ENCODE measurements at regions not wholly inside any gene's neighbourhood (a gene's known extent, or its start where the extent isn't known, plus 50 kb on each side); places are given as distances from the start of the nearest gene placed in this dataset.

DNA sequence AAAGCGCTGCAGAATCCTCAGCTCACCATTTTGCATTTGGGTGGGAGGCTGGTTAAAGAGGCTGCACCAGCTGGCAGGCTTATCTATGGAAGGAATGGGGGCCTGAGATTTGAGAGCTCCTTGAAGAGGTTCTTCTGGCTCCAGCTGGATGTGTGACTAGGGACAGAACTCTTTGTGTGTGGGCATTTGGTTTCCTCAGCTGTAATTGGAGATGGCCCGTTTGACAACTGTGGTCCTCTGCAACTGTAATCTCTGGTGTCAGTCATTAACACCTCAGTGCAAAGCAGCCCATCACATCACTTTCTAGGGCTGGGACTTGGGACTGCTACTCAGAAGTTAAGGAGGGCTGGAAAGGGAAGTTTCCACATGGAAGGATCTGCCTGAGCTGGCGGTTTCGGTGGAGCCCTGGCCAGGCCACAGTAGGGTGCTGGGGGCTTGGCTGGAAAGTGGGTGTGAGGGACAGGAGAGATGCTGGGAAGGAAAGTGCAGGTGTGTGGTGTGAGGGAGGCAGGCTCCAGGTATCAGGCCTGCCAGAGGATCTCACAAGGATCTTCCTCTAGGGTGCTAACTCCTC is 193.8 kb downstream of the GADD45G start:
- Histone ChIP-seq H3K9me2 (replicated peaks; ENCODE audit: insufficient read depth, low read length) (no peaks in the 10 kb centered on the region), H3K4me1 (ENCODE audit: low read length) (no peaks in the 10 kb centered on the region), H3K4me3 (ENCODE audit: low read length) (no peak overlapping the region), H4K20me1 (ENCODE audit: insufficient read depth, low read length) (no peaks in the 10 kb centered on the region), H3K27me3 (replicated peaks; ENCODE audit: insufficient read depth, low read length) (no peaks in the 10 kb centered on the region), H3K79me2 (ENCODE audit: low read length) (no peaks in the 10 kb centered on the region), H3K27ac (ENCODE audit: low read length) (no peak overlapping the region), H3F3A (ENCODE audit: insufficient read depth, low read length) (no peaks in the 10 kb centered on the region), H3K9ac (ENCODE audit: low read length) (no peak overlapping the region), H3K36me3 (replicated peaks; ENCODE audit: insufficient read depth, low read length) (no peaks in the 10 kb centered on the region), H3K9me3 (replicated peaks; ENCODE audit: insufficient read depth, low read length) (no peaks in the 10 kb centered on the region), H3K4me2 (ENCODE audit: low read depth, low read length) (no peak overlapping the region), H2AFZ (ENCODE audit: low read length) (no peak overlapping the region)
- DNase-seq, result no peak
- TF ChIP-seq EZH2phosphoT487 (IDR thresholded peaks at IDR 0.05; ENCODE audit: low read length) (no peak), EZH2 (optimal IDR thresholded peaks at IDR 0.05; ENCODE audit: low read depth, low read length) (no peak)
- TF ChIP-seq, protein P1, sequence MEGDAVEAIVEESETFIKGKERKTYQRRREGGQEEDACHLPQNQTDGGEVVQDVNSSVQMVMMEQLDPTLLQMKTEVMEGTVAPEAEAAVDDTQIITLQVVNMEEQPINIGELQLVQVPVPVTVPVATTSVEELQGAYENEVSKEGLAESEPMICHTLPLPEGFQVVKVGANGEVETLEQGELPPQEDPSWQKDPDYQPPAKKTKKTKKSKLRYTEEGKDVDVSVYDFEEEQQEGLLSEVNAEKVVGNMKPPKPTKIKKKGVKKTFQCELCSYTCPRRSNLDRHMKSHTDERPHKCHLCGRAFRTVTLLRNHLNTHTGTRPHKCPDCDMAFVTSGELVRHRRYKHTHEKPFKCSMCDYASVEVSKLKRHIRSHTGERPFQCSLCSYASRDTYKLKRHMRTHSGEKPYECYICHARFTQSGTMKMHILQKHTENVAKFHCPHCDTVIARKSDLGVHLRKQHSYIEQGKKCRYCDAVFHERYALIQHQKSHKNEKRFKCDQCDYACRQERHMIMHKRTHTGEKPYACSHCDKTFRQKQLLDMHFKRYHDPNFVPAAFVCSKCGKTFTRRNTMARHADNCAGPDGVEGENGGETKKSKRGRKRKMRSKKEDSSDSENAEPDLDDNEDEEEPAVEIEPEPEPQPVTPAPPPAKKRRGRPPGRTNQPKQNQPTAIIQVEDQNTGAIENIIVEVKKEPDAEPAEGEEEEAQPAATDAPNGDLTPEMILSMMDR (IDR thresholded peaks at IDR 0.05; ENCODE audit: low read length), result no peak

- H4K20me1 ChIP-seq (ENCODE audit: insufficient read depth, low read length), result no peaks in the 10 kb centered on the region
- no peak for DNase-seq
- H3K9ac ChIP-seq (ENCODE audit: low read length), result no peak overlapping the region
- H3K36me3 ChIP-seq (replicated peaks; ENCODE audit: insufficient read depth, low read length), result no peaks in the 10 kb centered on the region
- H3K27ac ChIP-seq (ENCODE audit: low read length), result no peak overlapping the region
- no peaks in the 10 kb centered on the region for H3K4me1 ChIP-seq (ENCODE audit: low read length)
- no peak for TF ChIP-seq EZH2 (optimal IDR thresholded peaks at IDR 0.05; ENCODE audit: low read depth, low read length)
- TF ChIP-seq EZH2phosphoT487 (IDR thresholded peaks at IDR 0.05; ENCODE audit: low read length), result no peak
- TF ChIP-seq, protein P1 (IDR thresholded peaks at IDR 0.05; ENCODE audit: low read length), result no peak
- H3K4me2 ChIP-seq (ENCODE audit: low read depth, low read length), result no peak overlapping the region
- H3K79me2 ChIP-seq (ENCODE audit: low read length), result no peaks in the 10 kb centered on the region
- H3K9me3 ChIP-seq (replicated peaks; ENCODE audit: insufficient read depth, low read length), result no peaks in the 10 kb centered on the region
- H3K4me3 ChIP-seq (ENCODE audit: low read length), result no peak overlapping the region
- no peaks in the 10 kb centered on the region for H3K9me2 ChIP-seq (replicated peaks; ENCODE audit: insufficient read depth, low read length)
- H2AFZ ChIP-seq (ENCODE audit: low read length), result no peak overlapping the region
- H3F3A ChIP-seq (ENCODE audit: insufficient read depth, low read length), result no peaks in the 10 kb centered on the region
- no peaks in the 10 kb centered on the region for H3K27me3 ChIP-seq (replicated peaks; ENCODE audit: insufficient read depth, low read length)
These were observed 194.4 kb downstream of the GADD45G start for GRCh38 chr9:89799221-89799620.

- TF ChIP-seq, protein P1 (IDR thresholded peaks at IDR 0.05; ENCODE audit: low read length), result no peak
- TF ChIP-seq EZH2phosphoT487 (IDR thresholded peaks at IDR 0.05; ENCODE audit: low read length) (no peak), EZH2 (optimal IDR thresholded peaks at IDR 0.05; ENCODE audit: low read depth, low read length) (no peak)
- no peaks in the 10 kb centered on the region for H3K27me3 ChIP-seq (replicated peaks; ENCODE audit: insufficient read depth, low read length)
- no peaks in the 10 kb centered on the region for H3K4me1 ChIP-seq (ENCODE audit: low read length)
- H3K79me2 ChIP-seq (ENCODE audit: low read length), result no peaks in the 10 kb centered on the region
- no peak overlapping the region for H3K4me3 ChIP-seq (ENCODE audit: low read length)
- H3K27ac ChIP-seq (ENCODE audit: low read length), result no peak overlapping the region
- no peaks in the 10 kb centered on the region for H4K20me1 ChIP-seq (ENCODE audit: insufficient read depth, low read length)
- H3F3A ChIP-seq (ENCODE audit: insufficient read depth, low read length), result no peaks in the 10 kb centered on the region
- no peak overlapping the region for H3K4me2 ChIP-seq (ENCODE audit: low read depth, low read length)
- H2AFZ ChIP-seq (ENCODE audit: low read length), result no peak overlapping the region
- no peaks in the 10 kb centered on the region for H3K9me3 ChIP-seq (replicated peaks; ENCODE audit: insufficient read depth, low read length)
- DNase-seq, result no peak
- H3K9ac ChIP-seq (ENCODE audit: low read length), result no peak overlapping the region
- no peaks in the 10 kb centered on the region for H3K36me3 ChIP-seq (replicated peaks; ENCODE audit: insufficient read depth, low read length)
- H3K9me2 ChIP-seq (replicated peaks; ENCODE audit: insufficient read depth, low read length), result no peaks in the 10 kb centered on the region
These were observed 195.0 kb downstream of the GADD45G start for GRCh38 chr9:89799766-89800165.
